WTC11 (cell line): ENCODE measurements at regions not wholly inside any gene's neighbourhood (a gene's known extent, or its start where the extent isn't known, plus 50 kb on each side); places are given as distances from the start of the nearest gene placed in this dataset.

Experiments used
- MYBL2 ChIP-seq: sonication (generic); formaldehyde crosslinking; IDR thresholded peaks from 2 replicates; pipeline ENCODE4 v1.8.1; 2023; ENCODE audit warnings: mild to moderate bottlenecking, moderate library complexity, missing genetic modification reagents
- NFATC4 ChIP-seq: fragments of 250-450 bp; sonication (Bioruptor Pico); IDR thresholded peaks from 2 replicates; pipeline ENCODE4 v1.9.0; 2021; ENCODE audit warnings: mild to moderate bottlenecking
- TEAD4 ChIP-seq: sonication (generic); formaldehyde crosslinking; IDR thresholded peaks from 2 replicates; pipeline ENCODE4 v1.8.0; 2022; ENCODE audit warnings: mild to moderate bottlenecking, missing genetic modification reagents
- TF ChIP-seq, protein P1 (sequence below): fragments of 200-600 bp; IDR thresholded peaks from 2 replicates; pipeline ENCODE4 v1.8.0; 2022; ENCODE audit warnings: antibody characterized with exemption

DNA sequence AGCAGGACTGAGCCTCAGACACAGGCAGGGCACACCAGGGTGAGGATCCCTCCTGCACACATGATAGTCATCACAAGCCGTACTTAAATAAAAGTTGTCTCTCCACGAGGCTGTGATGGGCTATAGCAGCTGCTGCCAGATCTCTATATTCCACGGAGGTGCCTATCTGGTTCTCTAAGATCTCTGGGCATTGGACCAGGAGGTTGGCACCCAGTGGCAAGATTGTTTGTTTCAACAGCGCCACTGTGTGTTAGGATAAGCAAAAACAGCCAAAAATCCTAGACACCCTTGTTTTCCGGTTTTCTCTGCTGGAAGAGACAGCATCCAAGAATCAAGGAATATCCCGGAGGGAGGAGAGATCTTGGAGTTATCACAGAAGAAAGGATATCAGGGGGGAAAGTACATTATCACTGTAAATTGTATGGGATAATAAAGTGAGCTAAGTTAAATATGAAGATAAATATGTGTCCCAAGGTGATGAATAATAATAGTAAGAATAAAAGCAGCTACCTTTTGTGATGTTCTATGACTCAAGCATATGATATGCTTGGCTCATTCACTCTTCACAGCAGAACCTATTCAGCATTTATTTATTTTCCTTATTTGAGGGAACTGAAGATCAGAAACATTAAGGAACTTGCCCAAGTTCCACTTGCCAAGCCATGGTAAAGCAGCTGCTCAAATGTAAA, 90.6 kb upstream of the AKAP13 start:
- TF ChIP-seq TEAD4 (CRISPR knock-in tag) (no peak), MYBL2 (CRISPR knock-in tag) (no peak), NFATC4 (CRISPR knock-in tag) (no peak)
- TF ChIP-seq, protein P1, sequence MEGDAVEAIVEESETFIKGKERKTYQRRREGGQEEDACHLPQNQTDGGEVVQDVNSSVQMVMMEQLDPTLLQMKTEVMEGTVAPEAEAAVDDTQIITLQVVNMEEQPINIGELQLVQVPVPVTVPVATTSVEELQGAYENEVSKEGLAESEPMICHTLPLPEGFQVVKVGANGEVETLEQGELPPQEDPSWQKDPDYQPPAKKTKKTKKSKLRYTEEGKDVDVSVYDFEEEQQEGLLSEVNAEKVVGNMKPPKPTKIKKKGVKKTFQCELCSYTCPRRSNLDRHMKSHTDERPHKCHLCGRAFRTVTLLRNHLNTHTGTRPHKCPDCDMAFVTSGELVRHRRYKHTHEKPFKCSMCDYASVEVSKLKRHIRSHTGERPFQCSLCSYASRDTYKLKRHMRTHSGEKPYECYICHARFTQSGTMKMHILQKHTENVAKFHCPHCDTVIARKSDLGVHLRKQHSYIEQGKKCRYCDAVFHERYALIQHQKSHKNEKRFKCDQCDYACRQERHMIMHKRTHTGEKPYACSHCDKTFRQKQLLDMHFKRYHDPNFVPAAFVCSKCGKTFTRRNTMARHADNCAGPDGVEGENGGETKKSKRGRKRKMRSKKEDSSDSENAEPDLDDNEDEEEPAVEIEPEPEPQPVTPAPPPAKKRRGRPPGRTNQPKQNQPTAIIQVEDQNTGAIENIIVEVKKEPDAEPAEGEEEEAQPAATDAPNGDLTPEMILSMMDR = peak; percentile 26; the same call in 1 of the 2 replicates
